Effector CD8-positive, alpha-beta T cell (primary cell): ENCODE measurements at regions not wholly inside any gene's neighbourhood (a gene's known extent, or its start where the extent isn't known, plus 50 kb on each side); places are given as distances from the start of the nearest gene placed in this dataset.
"Not testable (repeated sequence)": the region's sequence is repeated elsewhere in the genome, so short reads cannot be mapped to it uniquely, and the experiment has no call there.

Experiments
- DNase-seq: peaks from one replicate; lab custom pipeline; 2025; lab: John Stamatoyannopoulos, UW

- DNase-seq: no peak
Measured at GRCh38 chr2:235105821-235106359, 154.1 kb downstream of the SH3BP4 start.

GRCh38 chr2:235106874-235107639 lies 155.2 kb downstream of the SH3BP4 start:
- no peak for DNase-seq

GRCh38 chr2:235107640-235107951 lies 155.8 kb downstream of the SH3BP4 start:
- DNase-seq: no peak

GRCh38 chr2:235109561-235109960 lies 157.7 kb downstream of the SH3BP4 start:
- not testable (repeated sequence) for DNase-seq

GRCh38 chr2:235112365-235112764 lies 160.5 kb downstream of the SH3BP4 start:
- no peak for DNase-seq

GRCh38 chr2:235113854-235114253 lies 162.0 kb downstream of the SH3BP4 start:
- no peak for DNase-seq

- DNase-seq: no peak
Measured at GRCh38 chr2:235114286-235114685, 162.5 kb downstream of the SH3BP4 start.

GRCh38 chr2:235115521-235115920 lies 163.7 kb downstream of the SH3BP4 start:
- no peak for DNase-seq

- no peak for DNase-seq
Measured at GRCh38 chr2:235116885-235117492, 165.2 kb downstream of the SH3BP4 start.

- DNase-seq: no peak
Measured at GRCh38 chr2:235126768-235127167, 175.0 kb downstream of the SH3BP4 start.

GRCh38 chr2:235127931-235128330 lies 176.1 kb downstream of the SH3BP4 start:
- DNase-seq: no peak

GRCh38 chr2:235129850-235130249 lies 178.0 kb downstream of the SH3BP4 start:
- DNase-seq: no peak

- no peak for DNase-seq
Measured at GRCh38 chr2:235131334-235132305, 179.8 kb downstream of the SH3BP4 start.

- no peak for DNase-seq
Measured at GRCh38 chr2:235132651-235133050, 180.8 kb downstream of the SH3BP4 start.

- no peak for DNase-seq
Measured at GRCh38 chr2:235133837-235134236, 182.0 kb downstream of the SH3BP4 start.

GRCh38 chr2:235134420-235134819 lies 182.6 kb downstream of the SH3BP4 start:
- DNase-seq: no peak

- no peak for DNase-seq
Measured at GRCh38 chr2:235135195-235135965, 183.6 kb downstream of the SH3BP4 start.

- peak; percentile 6 for DNase-seq
Measured at GRCh38 chr2:235135990-235136561, 184.3 kb downstream of the SH3BP4 start.

GRCh38 chr2:235138339-235138738 lies 186.5 kb downstream of the SH3BP4 start:
- DNase-seq: no peak

GRCh38 chr2:235139956-235140800 lies 188.4 kb downstream of the SH3BP4 start:
- no peak for DNase-seq
